CD14-positive monocyte (primary cell): ENCODE measurements at regions not wholly inside any gene's neighbourhood (a gene's known extent, or its start where the extent isn't known, plus 50 kb on each side); places are given as distances from the start of the nearest gene placed in this dataset.

Experiments used
- DNase-seq, 3 donors: peaks; one replicate each; pipeline ENCODE4 v3.0.0-alpha.2; 2011 to 2022
- H2AFZ ChIP-seq: 2 replicates; pipeline ENCODE4 v1.6.0; 2012; ENCODE audit warnings: mild to moderate bottlenecking, low read depth, low read length, inconsistent platforms; ENCODE audit not compliant: insufficient read depth, poor library complexity, severe bottlenecking
- H3K27ac ChIP-seq, 2 donors: 1 replicate in 1 of 2; 2 replicates in 1 of 2; pipeline ENCODE4 v1.5.1; 2012 to 2013; ENCODE audit warnings: low read length in 2 of 2, control low read depth in 1 of 2, inconsistent platforms in 1 of 2, low read depth in 1 of 2, mild to moderate bottlenecking in 1 of 2
- H3K27me3 ChIP-seq, 2 donors: one replicate each; pipeline versions ENCODE4 v1.6.0 to v1.6.1; 2011 to 2013; ENCODE audit warnings: low read length in 2 of 2; ENCODE audit not compliant: control insufficient read depth in 2 of 2, insufficient read depth in 2 of 2
- H3K36me3 ChIP-seq, 2 donors: replicated peaks in 1 of 2; 1 replicate in 1 of 2; 2 replicates in 1 of 2; pipeline versions ENCODE4 v1.5.1 to v1.6.1; 2012 to 2013; ENCODE audit warnings: low read length in 2 of 2, control low read depth in 1 of 2, inconsistent platforms in 1 of 2, mild to moderate bottlenecking in 1 of 2; ENCODE audit not compliant: insufficient read depth in 2 of 2, control insufficient read depth in 1 of 2
- H3K4me1 ChIP-seq, 2 donors: 1 replicate in 1 of 2; 2 replicates in 1 of 2; pipeline versions ENCODE4 v1.5.1 to v1.6.1; 2012 to 2013; ENCODE audit warnings: low read length in 2 of 2, control low read depth in 1 of 2, inconsistent platforms in 1 of 2, mild to moderate bottlenecking in 1 of 2, moderate library complexity in 1 of 2; ENCODE audit not compliant: insufficient read depth in 2 of 2, control insufficient read depth in 1 of 2
- H3K4me2 ChIP-seq: replicated peaks from 2 replicates; pipeline ENCODE3; 2012; ENCODE audit warnings: low read length, moderate library complexity, mild to moderate bottlenecking; ENCODE audit not compliant: poor library complexity, severe bottlenecking; ENCODE audit errors: extremely low read depth
- H3K4me3 ChIP-seq, 3 experiments: fragments of 200-600 bp in 1 of 3; sonication (generic) in 1 of 3; replicated peaks in 1 of 3; 1 replicate in 2 of 3; 2 replicates in 1 of 3; pipeline ENCODE4 v1.5.1; 2011 to 2013; ENCODE audit warnings: low read length in 3 of 3, mild to moderate bottlenecking in 3 of 3, control low read depth in 2 of 3, low read depth in 2 of 3, inconsistent platforms in 1 of 3, moderate library complexity in 1 of 3
- H3K79me2 ChIP-seq: 2 replicates; pipeline ENCODE4 v1.6.0; 2012; ENCODE audit warnings: mild to moderate bottlenecking, control low read depth, inconsistent platforms, low read length, moderate library complexity; ENCODE audit not compliant: insufficient read depth
- H3K9ac ChIP-seq: 2 replicates; pipeline ENCODE4 v1.6.0; 2017; ENCODE audit warnings: low read length, mild to moderate bottlenecking; ENCODE audit not compliant: insufficient read depth, poor library complexity, severe bottlenecking
- H3K9me3 ChIP-seq, 2 donors: replicated peaks in 1 of 2; 1 replicate in 1 of 2; 2 replicates in 1 of 2; pipeline versions ENCODE4 v1.5.1 to v1.6.1; 2012 to 2013; ENCODE audit warnings: low read length in 2 of 2, control low read depth in 1 of 2; ENCODE audit not compliant: control insufficient read depth in 1 of 2, insufficient read depth in 1 of 2
- H4K20me1 ChIP-seq: 2 replicates; pipeline ENCODE4 v1.6.0; 2012; ENCODE audit warnings: mild to moderate bottlenecking, low read length, control low read depth, moderate library complexity; ENCODE audit not compliant: insufficient read depth
- H3K27ac Mint-ChIP-seq, 7 donors: one replicate each; pipeline ENCODE4 v1.8.0; 2020; ENCODE audit warnings: mild to moderate bottlenecking in 7 of 7, mixed read lengths in 7 of 7, moderate library complexity in 6 of 7, inconsistent platforms in 2 of 7
- H3K27me3 Mint-ChIP-seq, 3 donors: one replicate each; pipeline ENCODE4 v1.8.0; 2021 to 2022; ENCODE audit warnings: low read depth in 3 of 3, mild to moderate bottlenecking in 3 of 3, mixed read lengths in 3 of 3, moderate library complexity in 3 of 3, inconsistent platforms in 1 of 3
- H3K36me3 Mint-ChIP-seq, 2 donors: one replicate each; pipeline ENCODE4 v1.8.0; 2020; ENCODE audit warnings: mixed read lengths in 2 of 2, inconsistent platforms in 1 of 2, mild to moderate bottlenecking in 1 of 2
- H3K4me1 Mint-ChIP-seq: one replicate; pipeline ENCODE4 v1.8.0; 2020; ENCODE audit warnings: mild to moderate bottlenecking, mixed read lengths
- H3K4me3 Mint-ChIP-seq, 2 donors: one replicate each; pipeline ENCODE4 v1.8.0; 2020; ENCODE audit warnings: mild to moderate bottlenecking in 2 of 2, mixed read lengths in 2 of 2, moderate library complexity in 1 of 2
- H3K9me3 Mint-ChIP-seq, 7 donors: one replicate each; pipeline ENCODE4 v1.8.0; 2020 to 2022; ENCODE audit warnings: mixed read lengths in 7 of 7, mild to moderate bottlenecking in 6 of 7, moderate library complexity in 6 of 7, inconsistent platforms in 2 of 7
- CTCF ChIP-seq: fragments of 200-600 bp; IDR thresholded peaks from one replicate; pipeline ENCODE4 v1.8.0; 2022; ENCODE audit warnings: antibody characterized with exemption, mild to moderate bottlenecking
- WGBS: methylation state at CpG from one replicate; pipeline ENCODE4 v1.1.5; 2013; ENCODE audit warnings: missing lambda C conversion rate; ENCODE audit not compliant: insufficient coverage; 5-methylcytosine and 5-hydroxymethylcytosine counted together
- intact Hi-C, 2 donors: fragments of 100-400 bp; cut with micrococcal nuclease; formaldehyde crosslinking; loops; one replicate each; pipeline versions ENCODE4 v1.15.0 to v1.15.1; 2023

- no peaks in the 10 kb centered on the region for H3K4me1 ChIP-seq
- Mint-ChIP-seq H3K36me3 (no peaks in the 10 kb centered on the region), H3K4me3 (no peak overlapping the region), H3K4me1 (no peaks in the 10 kb centered on the region), H3K27me3 (peaks cover 0 to 2% (median 0%) of the 10 kb centered on the region in 3 donors), H3K9me3 (peaks cover 0 to 5% (median 1%) of the 10 kb centered on the region in 7 donors), H3K27ac (no peak overlapping the region)
- WGBS, result no CpG with 5 or more reads among the region's 3 CpGs
- no peak overlapping the region for H3K9ac ChIP-seq
- H3K27me3 ChIP-seq, result no peaks in the 10 kb centered on the region
- no peak overlapping the region for H3K4me2 ChIP-seq
- TF ChIP-seq CTCF, result no peak
- no peak for DNase-seq
- no peaks in the 10 kb centered on the region for H3K79me2 ChIP-seq
- H3K4me3 ChIP-seq, result no peak overlapping the region
- H3K9me3 ChIP-seq, result no peaks in the 10 kb centered on the region
- no peak overlapping the region for H2AFZ ChIP-seq
- no peaks in the 10 kb centered on the region for H4K20me1 ChIP-seq
- H3K27ac ChIP-seq, result no peak overlapping the region
- no peaks in the 10 kb centered on the region for H3K36me3 ChIP-seq
- intact Hi-C loops, result no loop called here
Observed at GRCh38 chr3:115246461-115247020, 99.5 kb upstream of the ZBTB20 start.

GRCh38 chr3:115248274-115248673 is 101.2 kb upstream of the ZBTB20 start:
- Mint-ChIP-seq H3K27ac (no peak overlapping the region), H3K27me3 (peaks cover 0 to 2% (median 1%) of the 10 kb centered on the region in 3 donors), H3K36me3 (no peaks in the 10 kb centered on the region), H3K4me1 (no peaks in the 10 kb centered on the region), H3K4me3 (no peak overlapping the region), H3K9me3 (peaks cover 0 to 5% (median 2%) of the 10 kb centered on the region in 7 donors)
- Histone ChIP-seq H3K79me2 (no peaks in the 10 kb centered on the region), H3K27ac (no peak overlapping the region), H3K36me3 (no peaks in the 10 kb centered on the region), H3K4me1 (no peaks in the 10 kb centered on the region), H3K9me3 (no peaks in the 10 kb centered on the region), H3K4me2 (no peak overlapping the region), H2AFZ (no peak overlapping the region), H3K27me3 (no peaks in the 10 kb centered on the region), H3K4me3 (no peak overlapping the region), H4K20me1 (no peaks in the 10 kb centered on the region), H3K9ac (no peak overlapping the region)
- DNase-seq, result no peak
- no peak for TF ChIP-seq CTCF
- no CpG with 5 or more reads among the region's 2 CpGs for WGBS
- intact Hi-C loops, result no loop called here
